Stimulated activated CD4-positive, alpha-beta T cell treated with anti-CD3 and anti-CD28 coated beads, Interleukin-1b, Interleukin-23, amount 100 ng/mL, for 24 hours (primary cell): ENCODE measurements at regions not wholly inside any gene's neighbourhood (a gene's known extent, or its start where the extent isn't known, plus 50 kb on each side); places are given as distances from the start of the nearest gene placed in this dataset.
"Not testable (repeated sequence)": the region's sequence is repeated elsewhere in the genome, so short reads cannot be mapped to it uniquely, and the experiment has no call there.

Source experiments
- DNase-seq, 4 experiments: peaks; one replicate each; pipeline ENCODE4 v3.0.0-alpha.2; 2020; ENCODE audit warnings: low read depth in 4 of 4, low spot score in 1 of 4

GRCh38 chr13:104949840-104950740 lies 1585.4 kb downstream of the EFNB2 start:
- DNase-seq = no peak

GRCh38 chr13:104944176-104944575 lies 1591.3 kb downstream of the EFNB2 start:
- no peak for DNase-seq

DNA sequence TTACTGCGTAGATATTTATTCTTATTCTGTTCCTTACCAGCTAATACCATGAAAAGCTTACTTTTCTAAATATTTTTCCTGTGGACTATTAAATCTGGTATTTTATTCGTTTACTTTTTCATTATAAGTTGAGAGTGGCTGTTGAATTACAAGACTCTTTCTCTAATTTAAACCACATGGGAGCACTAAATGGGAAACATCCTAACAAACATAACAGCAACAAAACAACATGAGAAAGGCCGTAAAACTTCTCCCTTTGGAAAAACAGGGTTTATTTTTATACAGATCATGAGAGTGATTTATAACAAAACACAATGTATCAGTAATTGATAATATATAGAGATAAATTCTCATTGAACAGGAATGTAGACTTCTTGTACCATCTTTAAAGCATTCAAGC lies 1592.1 kb downstream of the EFNB2 start:
- no peak for DNase-seq

GRCh38 chr13:104937881-104938280 lies 1597.6 kb downstream of the EFNB2 start:
- DNase-seq = no peak

GRCh38 chr13:104936304-104936703 lies 1599.2 kb downstream of the EFNB2 start:
- DNase-seq = no peak

GRCh38 chr13:104920513-104920912 lies 1614.9 kb downstream of the EFNB2 start:
- not testable (repeated sequence) for DNase-seq

DNA sequence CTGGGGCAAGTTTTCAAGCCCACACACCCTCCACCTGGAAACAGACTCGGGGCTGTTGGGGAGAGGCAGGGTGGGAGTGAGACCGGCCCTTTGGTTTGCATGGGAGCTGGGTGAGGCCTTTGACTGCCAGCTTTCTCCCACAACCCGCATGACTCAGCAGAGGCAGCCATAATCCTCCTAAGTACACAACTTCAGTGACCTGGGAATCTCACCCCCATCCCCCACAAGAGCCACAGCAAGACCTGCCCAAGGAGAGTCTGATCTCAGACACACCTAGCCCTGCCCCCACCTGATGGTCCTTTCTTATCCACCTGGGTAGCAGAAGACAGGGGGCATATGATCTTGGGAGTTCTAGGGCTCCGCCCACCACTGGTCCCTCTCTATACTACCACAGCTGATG lies 1615.4 kb downstream of the EFNB2 start:
- DNase-seq = no peak

DNA sequence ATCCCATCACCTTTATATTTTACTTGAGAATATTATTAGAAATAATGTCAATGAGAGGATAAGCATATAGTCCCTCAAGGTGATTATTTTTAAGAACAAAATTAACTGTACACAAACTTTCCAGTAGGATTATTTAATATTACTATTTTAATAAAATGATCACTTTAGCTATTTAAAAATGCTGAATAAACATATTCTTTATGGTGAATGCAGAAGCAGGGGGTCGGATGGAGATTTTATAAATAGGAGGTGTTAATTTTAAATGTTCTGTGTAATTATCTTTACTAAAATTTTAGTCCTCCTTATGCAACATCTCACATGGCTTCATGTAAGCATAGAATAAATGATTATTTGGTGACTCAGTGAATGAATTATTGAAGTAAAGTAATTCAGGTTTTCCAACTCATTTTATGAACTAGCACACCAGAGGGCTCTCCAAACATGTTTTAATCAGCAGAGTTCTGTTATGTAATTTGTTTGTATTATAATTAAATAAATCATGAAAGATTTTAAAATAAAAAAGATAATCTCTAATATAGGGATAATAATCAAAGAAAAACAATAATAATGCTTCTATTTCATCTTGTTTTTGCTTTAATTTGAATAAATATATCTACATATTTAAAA lies 1635.2 kb downstream of the EFNB2 start:
- DNase-seq = no peak

DNA sequence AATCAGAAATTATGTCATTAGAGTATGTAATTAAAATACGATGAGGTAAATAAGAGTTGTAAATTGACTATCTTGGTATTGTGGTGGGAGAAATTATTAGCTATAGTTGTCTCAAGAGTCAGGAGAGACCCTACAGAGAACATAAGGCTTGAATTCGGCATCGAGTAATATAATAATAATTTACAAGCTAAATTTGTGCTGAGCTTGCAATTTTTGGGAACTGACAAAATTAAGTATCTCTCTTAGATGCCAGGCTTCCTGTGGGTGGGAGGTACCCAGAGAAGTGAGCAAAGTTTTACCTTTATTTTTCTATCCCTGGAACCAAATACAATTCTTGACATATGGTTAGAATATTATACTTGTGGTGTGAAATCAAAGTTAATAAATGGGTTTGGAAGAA lies 1637.0 kb downstream of the EFNB2 start:
- no peak for DNase-seq

- no peak for DNase-seq
Observed at GRCh38 chr13:104895521-104895920, 1639.9 kb downstream of the EFNB2 start.

GRCh38 chr13:104875038-104875754 lies 1660.3 kb downstream of the EFNB2 start:
- no peak for DNase-seq

- DNase-seq = no peak
Observed at GRCh38 chr13:104872153-104872552, 1663.3 kb downstream of the EFNB2 start.

- DNase-seq = no peak
Observed at GRCh38 chr13:104871456-104871855, 1664.0 kb downstream of the EFNB2 start.

DNA sequence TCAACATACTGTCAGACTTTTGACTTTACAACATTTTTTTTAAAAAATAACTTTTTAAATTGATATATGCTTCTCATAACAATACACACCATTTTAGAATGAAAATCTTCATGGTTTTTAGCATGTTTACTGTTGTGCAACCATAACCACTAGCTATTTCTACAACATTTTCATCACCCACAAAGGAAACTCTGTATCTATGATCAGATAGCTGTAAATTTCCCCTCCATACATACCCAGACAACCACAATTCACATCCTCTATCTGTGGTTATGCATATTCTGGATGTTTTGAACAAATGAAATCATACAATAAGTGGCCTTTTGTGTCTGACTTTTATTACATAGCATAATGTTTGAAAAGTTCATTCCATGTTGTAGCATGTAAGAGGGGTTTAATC lies 1666.0 kb downstream of the EFNB2 start:
- DNase-seq = no peak

- DNase-seq = no peak
Observed at GRCh38 chr13:104868806-104869205, 1666.7 kb downstream of the EFNB2 start.

GRCh38 chr13:104855581-104855980 lies 1679.9 kb downstream of the EFNB2 start:
- no peak for DNase-seq

- DNase-seq = no peak
Observed at GRCh38 chr13:104854698-104855097, 1680.8 kb downstream of the EFNB2 start.

GRCh38 chr13:104854007-104854406 lies 1681.5 kb downstream of the EFNB2 start:
- no peak for DNase-seq

- DNase-seq = no peak
Observed at GRCh38 chr13:104847922-104848321, 1687.5 kb downstream of the EFNB2 start.

- no peak for DNase-seq
Observed at GRCh38 chr13:104843401-104843800, 1692.1 kb downstream of the EFNB2 start.

GRCh38 chr13:104841110-104841509 lies 1694.4 kb downstream of the EFNB2 start:
- no peak for DNase-seq

- DNase-seq = no peak
Observed at GRCh38 chr13:104837756-104838155, 1697.7 kb downstream of the EFNB2 start.
